Panc1 (cell line): ENCODE measurements at regions not wholly inside any gene's neighbourhood (a gene's known extent, or its start where the extent isn't known, plus 50 kb on each side); places are given as distances from the start of the nearest gene placed in this dataset.

ENCODE experiments used
- ATAC-seq: fragments of 200-7000 bp; cut with Tn5 transposase; 2 replicates; pipeline ENCODE4 v1.9.1; 2020; ENCODE audit warnings: mild to moderate bottlenecking, moderate library complexity
- BruUV-seq: library from RNA; stranded (reverse); fragments of 400-500 nt; replicated peaks from 2 replicates; lab custom pipeline; 2021; lab: Mats Ljungman, UMichigan
- CTCF ChIA-PET: fragments of 300-600 bp; sonication (Branson Sonifier 250); formaldehyde crosslinking; loops from one replicate; lab custom pipeline; 2022; ENCODE audit warnings: antibody characterized with exemption; lab: Charles Lee
- POLR2A ChIA-PET: fragments of 300-600 bp; sonication (Branson Sonifier 250); formaldehyde crosslinking; loops from one replicate; lab custom pipeline; 2022; ENCODE audit warnings: antibody characterized with exemption; lab: Charles Lee
- DNase-seq: peaks from one replicate; pipeline ENCODE4 v3.0.0-alpha.2; 2010; ENCODE audit warnings: low read depth, low spot score
- H3K27ac ChIP-seq: 2 replicates; pipeline ENCODE4 v1.5.1; 2011; ENCODE audit warnings: mild to moderate bottlenecking, low read length, inconsistent platforms
- H3K27me3 ChIP-seq: fragments of 200-500 bp; sonication (Bioruptor generic); 2 replicates; pipeline ENCODE4 v1.6.0; 2014; ENCODE audit warnings: low read length, inconsistent platforms; ENCODE audit not compliant: control insufficient read depth, insufficient read depth
- H3K36me3 ChIP-seq: fragments of 200-500 bp; sonication (Bioruptor generic); 2 replicates; pipeline ENCODE4 v1.5.1; 2014; ENCODE audit warnings: inconsistent platforms, mild to moderate bottlenecking, low read length, moderate library complexity; ENCODE audit not compliant: control insufficient read depth, insufficient read depth
- H3K4me1 ChIP-seq: 2 replicates; pipeline ENCODE4 v1.5.1; 2011; ENCODE audit warnings: inconsistent platforms, mild to moderate bottlenecking, low read length, moderate library complexity; ENCODE audit not compliant: control insufficient read depth, insufficient read depth
- H3K4me3 ChIP-seq, 2 experiments: 2 replicates each; pipeline ENCODE4 v1.5.1; 2011 to 2012; ENCODE audit warnings: low read depth in 2 of 2, low read length in 2 of 2, mild to moderate bottlenecking in 2 of 2, inconsistent platforms in 1 of 2, moderate library complexity in 1 of 2
- H3K9me3 ChIP-seq: fragments of 200-500 bp; sonication (Bioruptor generic); 2 replicates; pipeline ENCODE4 v1.5.1; 2014; ENCODE audit warnings: low read depth, mild to moderate bottlenecking, inconsistent platforms, low read length, moderate library complexity; ENCODE audit not compliant: control insufficient read depth, insufficient read depth
- CTCF ChIP-seq: fragments of 450-650 bp; IDR thresholded peaks from 2 replicates; pipeline ENCODE4 v1.5.1; 2017; ENCODE audit warnings: mild to moderate bottlenecking
- POLR2AphosphoS5 ChIP-seq: IDR thresholded peaks from 2 replicates; pipeline ENCODE4 v1.6.1; 2012; ENCODE audit warnings: mild to moderate bottlenecking, low read depth, low read length, moderate library complexity
- REST ChIP-seq, 2 experiments: IDR thresholded peaks; 2 replicates each; pipeline ENCODE4 v1.6.1; 2011 to 2012; ENCODE audit warnings: low read depth in 2 of 2, control low read depth in 1 of 2, low read length in 1 of 2, mild to moderate bottlenecking in 1 of 2, moderate library complexity in 1 of 2; ENCODE audit not compliant: insufficient read depth in 1 of 2
- SIN3A ChIP-seq: IDR thresholded peaks from 2 replicates; pipeline ENCODE4 v1.6.1; 2012; ENCODE audit warnings: low read depth, mild to moderate bottlenecking, low read length, moderate library complexity, borderline replicate concordance; ENCODE audit not compliant: insufficient read depth
- TCF7L2 ChIP-seq: IDR thresholded peaks from 2 replicates; pipeline ENCODE4 v1.6.1; 2011; ENCODE audit warnings: mild to moderate bottlenecking, low read depth, low read length, inconsistent platforms
- in situ Hi-C: cut with HindIII; loops from 2 replicates; pipeline ENCODE4 v1.10.0; 2016; ENCODE audit warnings: low sequenced_read_pairs, low pct_unique_long_range_greater_than_20kb
- intact Hi-C: fragments of 100-400 bp; cut with micrococcal nuclease; formaldehyde crosslinking; loops from one replicate; pipeline ENCODE4 v1.10.0; 2022; ENCODE audit not compliant: unreplicated experiment

GRCh38 chr7:81822811-81823210, 53.0 kb upstream of the HGF start:
- TF ChIP-seq SIN3A (no peak), REST (IDR thresholded peaks at IDR 0.05; ENCODE audit: insufficient read depth in 1 of 2, low read depth in 2 of 2, low read length in 1 of 2) (no peak), TCF7L2 (no peak), CTCF (no peak), POLR2AphosphoS5 (no peak)
- ATAC-seq (no peak), DNase-seq (no peak)
- no peaks in the 10 kb centered on the region for H3K27me3 ChIP-seq
- H3K4me3 ChIP-seq = no peak overlapping the region
- POLR2A ChIA-PET = no interaction called here
- H3K36me3 ChIP-seq = no peaks in the 10 kb centered on the region
- in situ Hi-C loops (no loop called here), intact Hi-C loops (loop anchor here (5.0 kb wide), 1 partner anchor 636 kb away; no protein-coding TSS in a partner anchor)
- no peaks in the 10 kb centered on the region for H3K9me3 ChIP-seq
- no peak overlapping the region for H3K27ac ChIP-seq
- CTCF ChIA-PET = no interaction called here
- H3K4me1 ChIP-seq = no peaks in the 10 kb centered on the region
- no TSS peak for BruUV-seq

- TF ChIP-seq CTCF (no peak), TCF7L2 (no peak), REST (IDR thresholded peaks at IDR 0.05; ENCODE audit: insufficient read depth in 1 of 2, low read depth in 2 of 2, low read length in 1 of 2) (no peak), POLR2AphosphoS5 (no peak), SIN3A (no peak)
- Histone ChIP-seq H3K36me3 (no peaks in the 10 kb centered on the region), H3K4me3 (no peak overlapping the region), H3K9me3 (no peaks in the 10 kb centered on the region), H3K27me3 (no peaks in the 10 kb centered on the region), H3K4me1 (no peaks in the 10 kb centered on the region), H3K27ac (no peak overlapping the region)
- no peak for ATAC-seq
- intact Hi-C loops (loop anchor here (5.0 kb wide), 1 partner anchor 633 kb away; no protein-coding TSS in a partner anchor), in situ Hi-C loops (no loop called here)
- no peak for DNase-seq
- CTCF ChIA-PET = no interaction called here
- POLR2A ChIA-PET = no interaction called here
- no TSS peak for BruUV-seq
Observed at GRCh38 chr7:81819861-81820260, 50.0 kb upstream of the HGF start.
